H54 (cell line): ENCODE measurements at regions not wholly inside any gene's neighbourhood (a gene's known extent, or its start where the extent isn't known, plus 50 kb on each side); places are given as distances from the start of the nearest gene placed in this dataset.

Experiments
- DNase-seq: peaks from one replicate; pipeline ENCODE4 v3.0.0; 2011; ENCODE audit warnings: low spot score, mixed read lengths; ENCODE audit not compliant: insufficient read length
- FAIRE-seq: peaks from 3 replicates; lab custom pipeline; 2011; peaks lifted over from hg19 to GRCh38; lab: Jason Lieb, UNC
- POLR2A ChIP-seq: IDR thresholded peaks from 2 replicates; pipeline ENCODE4 v1.6.1; 2011; ENCODE audit warnings: low read depth, mild to moderate bottlenecking, low read length

GRCh38 chr13:43992211-43992610, 112.5 kb downstream of the LACC1 start:
- DNase-seq (no peak), FAIRE-seq (no peak)
- no peak for TF ChIP-seq POLR2A

- no peak for DNase-seq
- no peak for TF ChIP-seq POLR2A
- FAIRE-seq = no peak
Observed at GRCh38 chr13:43994999-43995859, 115.5 kb downstream of the LACC1 start.

- FAIRE-seq = no peak
- no peak for DNase-seq
- no peak for TF ChIP-seq POLR2A
Observed at GRCh38 chr13:43996221-43996620, 116.5 kb downstream of the LACC1 start.

GRCh38 chr13:44003481-44003880, 123.8 kb downstream of the LACC1 start:
- no peak for DNase-seq
- no peak for TF ChIP-seq POLR2A
- no peak for FAIRE-seq

- FAIRE-seq = peak; percentile 71
- TF ChIP-seq POLR2A = no peak
- DNase-seq = peak; percentile 38
Observed at GRCh38 chr13:44004878-44005277, 125.2 kb downstream of the LACC1 start.

- no peak for TF ChIP-seq POLR2A
- DNase-seq = no peak
- FAIRE-seq = no peak
Observed at GRCh38 chr13:44007451-44007850, 127.7 kb downstream of the LACC1 start.

GRCh38 chr13:44011036-44011435, 131.3 kb downstream of the LACC1 start:
- TF ChIP-seq POLR2A = no peak
- no peak for FAIRE-seq
- peak; percentile 7 for DNase-seq

- FAIRE-seq = no peak
- DNase-seq = no peak
- no peak for TF ChIP-seq POLR2A
Observed at GRCh38 chr13:44012910-44013757, 133.4 kb downstream of the LACC1 start.

- no peak for TF ChIP-seq POLR2A
- FAIRE-seq (no peak), DNase-seq (peak; percentile 1)
Observed at GRCh38 chr13:44013758-44014291, 134.1 kb downstream of the LACC1 start.

GRCh38 chr13:44014501-44014900, 134.8 kb downstream of the LACC1 start:
- no peak for DNase-seq
- no peak for FAIRE-seq
- TF ChIP-seq POLR2A = no peak

- FAIRE-seq (no peak), DNase-seq (no peak)
- TF ChIP-seq POLR2A = no peak
Observed at GRCh38 chr13:44015118-44015517, 135.4 kb downstream of the LACC1 start.

GRCh38 chr13:44015811-44016210, 136.1 kb downstream of the LACC1 start:
- FAIRE-seq (no peak), DNase-seq (no peak)
- no peak for TF ChIP-seq POLR2A

- DNase-seq (no peak), FAIRE-seq (no peak)
- TF ChIP-seq POLR2A = no peak
Observed at GRCh38 chr13:44017756-44018309, 138.1 kb downstream of the LACC1 start.

- DNase-seq = no peak
- TF ChIP-seq POLR2A = no peak
- FAIRE-seq = no peak
Observed at GRCh38 chr13:44019651-44020050, 139.9 kb downstream of the LACC1 start.
